MG63 (cell line): ENCODE measurements at regions not wholly inside any gene's neighbourhood (a gene's known extent, or its start where the extent isn't known, plus 50 kb on each side); places are given as distances from the start of the nearest gene placed in this dataset.

Experiments
- DNase-seq: peaks from one replicate; pipeline ENCODE4 v3.0.0-alpha.2; 2020
- H3K27me3 ChIP-seq: fragments of 250-450 bp; sonication (Bioruptor Pico); 2 replicates; pipeline ENCODE4 v1.5.1; 2020; ENCODE audit warnings: mild to moderate bottlenecking, moderate library complexity
- H3K36me3 ChIP-seq: fragments of 250-450 bp; sonication (Bioruptor Pico); 2 replicates; pipeline ENCODE4 v1.5.1; 2020; ENCODE audit warnings: mild to moderate bottlenecking, moderate library complexity
- H3K4me3 ChIP-seq: fragments of 250-450 bp; sonication (Bioruptor Pico); 2 replicates; pipeline ENCODE4 v1.5.1; 2020; ENCODE audit warnings: mild to moderate bottlenecking, moderate library complexity
- H3K9me3 ChIP-seq: fragments of 250-450 bp; sonication (Bioruptor Pico); 2 replicates; pipeline ENCODE4 v1.5.1; 2020; ENCODE audit warnings: mild to moderate bottlenecking, moderate library complexity

- no peaks in the 10 kb centered on the region for H3K9me3 ChIP-seq
- H3K27me3 ChIP-seq, result no peaks in the 10 kb centered on the region
- H3K36me3 ChIP-seq, result no peaks in the 10 kb centered on the region
- DNase-seq, result no peak
- no peak overlapping the region for H3K4me3 ChIP-seq
Observed at GRCh38 chr15:38683382-38684242, 119.0 kb upstream of the RASGRP1 start.

DNA sequence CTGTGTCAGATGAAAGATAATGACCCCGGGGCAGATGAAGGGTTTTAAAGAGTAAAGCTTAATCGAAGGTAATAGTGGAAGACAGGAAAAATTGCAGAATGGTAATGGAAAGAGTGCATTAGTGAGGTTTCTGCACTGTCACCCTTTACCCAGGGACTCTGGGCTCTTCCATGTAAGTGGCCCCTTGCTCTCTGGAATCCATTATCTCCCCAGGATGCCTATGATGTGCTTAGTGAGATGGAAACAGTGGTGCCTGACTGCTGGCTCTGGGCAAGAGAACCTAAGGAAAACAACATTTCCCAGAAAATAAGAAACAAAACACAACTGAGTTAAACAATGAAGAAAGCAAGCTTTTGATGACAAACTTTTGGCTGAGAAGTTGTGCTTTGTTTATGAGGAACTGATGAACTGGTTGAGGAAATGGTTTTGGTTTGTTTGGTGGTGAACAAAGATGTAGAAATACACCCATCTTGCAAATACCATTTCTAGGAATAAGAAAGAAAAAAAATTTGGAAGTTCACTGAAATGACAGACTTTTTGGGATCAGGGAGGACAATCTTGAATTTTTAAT is 119.9 kb upstream of the RASGRP1 start:
- H3K27me3 ChIP-seq, result no peaks in the 10 kb centered on the region
- H3K4me3 ChIP-seq, result no peak overlapping the region
- DNase-seq, result no peak
- H3K36me3 ChIP-seq, result no peaks in the 10 kb centered on the region
- no peaks in the 10 kb centered on the region for H3K9me3 ChIP-seq

GRCh38 chr15:38685686-38686339 is 121.2 kb upstream of the RASGRP1 start:
- Histone ChIP-seq H3K9me3 (no peaks in the 10 kb centered on the region), H3K36me3 (no peaks in the 10 kb centered on the region), H3K27me3 (no peaks in the 10 kb centered on the region), H3K4me3 (no peak overlapping the region)
- no peak for DNase-seq

DNA sequence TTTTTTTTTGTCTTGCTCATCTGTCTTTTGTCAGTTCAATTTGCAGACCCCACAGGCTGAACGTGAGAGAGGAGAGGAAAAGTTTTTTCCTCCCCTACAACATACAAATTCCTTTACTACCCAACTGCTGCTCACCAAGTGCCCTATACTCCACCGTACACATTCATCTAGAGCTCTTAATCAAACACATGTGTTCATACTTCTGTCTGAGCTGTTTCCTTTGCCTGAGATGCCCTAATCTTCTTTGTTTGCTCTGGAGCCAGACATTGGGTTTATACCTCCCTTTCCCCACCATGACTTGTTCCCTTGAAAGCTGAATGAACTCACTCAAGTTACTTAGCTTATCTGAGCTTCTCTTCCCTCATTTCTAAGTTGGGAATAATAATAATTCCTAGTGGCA is 122.7 kb upstream of the RASGRP1 start:
- no peak for DNase-seq
- H3K4me3 ChIP-seq, result no peak overlapping the region

DNA sequence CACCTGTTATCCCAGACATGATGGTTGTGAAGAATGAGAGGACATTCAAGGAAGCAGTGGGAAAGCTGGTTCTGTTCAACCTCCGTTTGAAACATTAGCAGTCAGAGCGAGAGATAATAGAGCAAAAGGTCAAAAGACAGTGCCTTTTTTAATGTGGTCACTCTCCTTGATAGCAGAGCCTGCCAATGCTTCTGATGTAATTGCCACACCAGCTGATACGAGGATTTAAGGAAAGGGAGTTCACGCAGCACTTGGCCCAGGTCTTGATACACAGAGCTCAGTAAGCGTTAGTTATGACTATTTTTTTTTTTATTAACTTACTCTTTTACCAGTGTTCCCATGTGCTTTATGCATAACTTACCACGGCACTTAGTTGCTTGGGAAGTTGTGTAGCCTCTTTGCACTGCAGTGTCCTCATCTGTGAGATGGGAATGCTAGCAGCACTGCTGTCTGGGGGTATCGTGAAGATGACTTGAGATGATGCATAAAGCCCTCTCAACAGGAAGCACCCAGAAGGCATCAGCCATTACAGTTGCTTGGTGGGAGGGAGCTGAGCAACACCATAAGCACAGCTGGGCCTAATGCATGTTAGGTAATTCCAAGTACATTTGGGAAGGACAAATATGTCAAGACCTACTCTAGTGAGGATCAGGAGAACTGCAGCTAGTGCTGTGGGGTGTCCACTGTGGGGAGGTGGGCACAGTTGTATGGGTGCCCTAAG is 123.3 kb upstream of the RASGRP1 start:
- no peak for DNase-seq
- no peaks in the 10 kb centered on the region for H3K27me3 ChIP-seq

More for the DNA sequence above, 122.7 kb upstream of the RASGRP1 start:
- no peaks in the 10 kb centered on the region for H3K9me3 ChIP-seq
- H3K36me3 ChIP-seq, result no peaks in the 10 kb centered on the region
- H3K27me3 ChIP-seq, result no peaks in the 10 kb centered on the region

DNA sequence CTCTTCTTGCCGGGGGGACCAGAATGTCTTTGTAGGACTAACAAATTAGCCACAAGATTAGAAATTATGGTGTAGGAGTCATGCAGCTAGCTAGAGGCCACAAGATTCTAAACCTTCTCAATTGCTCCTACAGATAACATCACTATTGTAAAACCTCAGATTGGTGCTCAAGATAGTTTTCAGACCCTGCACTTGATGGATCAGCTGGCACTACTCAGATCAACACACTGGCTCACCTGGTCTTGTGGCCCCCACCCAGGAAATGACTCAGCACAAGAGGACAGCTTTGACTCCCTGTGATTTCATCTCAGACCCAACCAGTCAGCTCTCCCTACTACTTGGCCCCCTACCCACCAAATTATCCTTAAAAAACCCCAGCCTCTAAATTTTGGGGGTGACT is 124.1 kb upstream of the RASGRP1 start:
- DNase-seq, result peak; percentile 4
- Histone ChIP-seq H3K9me3 (no peaks in the 10 kb centered on the region), H3K4me3 (no peak overlapping the region), H3K27me3 (no peaks in the 10 kb centered on the region), H3K36me3 (no peaks in the 10 kb centered on the region)

More for the DNA sequence above, 123.3 kb upstream of the RASGRP1 start:
- no peaks in the 10 kb centered on the region for H3K36me3 ChIP-seq
- no peak overlapping the region for H3K4me3 ChIP-seq
- no peaks in the 10 kb centered on the region for H3K9me3 ChIP-seq

DNA sequence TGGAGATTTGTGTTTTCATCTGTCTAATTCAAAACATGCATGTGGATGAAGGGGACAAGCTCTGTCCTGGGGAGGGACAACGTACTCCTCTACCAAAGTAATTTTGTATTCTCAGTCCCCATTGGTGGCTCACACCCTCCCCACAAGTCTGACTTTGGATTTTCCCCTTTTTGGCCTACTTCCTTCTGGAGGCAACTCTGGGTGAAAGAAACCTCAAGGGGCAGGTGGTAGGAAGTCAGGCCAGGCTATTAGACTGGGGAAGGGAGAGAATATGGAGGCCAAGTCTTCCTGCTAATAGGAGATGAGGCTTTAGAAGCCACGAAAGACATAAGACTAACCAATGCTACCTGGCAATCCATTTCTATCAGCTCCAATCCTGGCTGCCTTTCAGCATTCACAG is 124.9 kb upstream of the RASGRP1 start:
- Histone ChIP-seq H3K36me3 (no peaks in the 10 kb centered on the region), H3K27me3 (no peaks in the 10 kb centered on the region), H3K4me3 (no peak overlapping the region), H3K9me3 (no peaks in the 10 kb centered on the region)
- DNase-seq, result no peak

GRCh38 chr15:38690216-38690615 is 125.6 kb upstream of the RASGRP1 start:
- no peak overlapping the region for H3K4me3 ChIP-seq
- no peaks in the 10 kb centered on the region for H3K9me3 ChIP-seq
- no peaks in the 10 kb centered on the region for H3K36me3 ChIP-seq
- no peak for DNase-seq
- no peaks in the 10 kb centered on the region for H3K27me3 ChIP-seq

- Histone ChIP-seq H3K4me3 (no peak overlapping the region), H3K36me3 (no peaks in the 10 kb centered on the region), H3K27me3 (no peaks in the 10 kb centered on the region), H3K9me3 (no peaks in the 10 kb centered on the region)
- DNase-seq, result peak; percentile 18
Observed at GRCh38 chr15:38690719-38691332, 126.2 kb upstream of the RASGRP1 start.

DNA sequence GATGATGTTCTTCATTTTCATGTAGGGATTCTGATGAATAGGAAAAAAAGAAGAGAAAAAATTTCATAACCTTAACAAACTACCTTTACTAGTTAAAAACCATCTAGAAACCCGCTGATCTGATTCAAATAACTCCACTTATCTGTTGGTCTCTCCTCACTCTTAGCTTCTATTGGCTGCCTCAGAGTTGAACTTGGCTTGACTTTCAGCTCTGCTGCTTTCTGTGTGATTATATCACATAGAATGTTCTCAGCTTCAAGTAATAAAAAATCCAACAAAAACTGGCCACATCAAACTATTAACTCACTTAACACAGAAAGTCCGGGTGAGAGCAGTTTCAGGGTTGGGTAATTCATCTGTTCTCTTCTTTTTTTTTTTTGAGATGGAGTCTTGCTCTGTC is 126.8 kb upstream of the RASGRP1 start:
- no peaks in the 10 kb centered on the region for H3K36me3 ChIP-seq

GRCh38 chr15:38691965-38692788 is 127.6 kb upstream of the RASGRP1 start:
- Histone ChIP-seq H3K4me3 (no peak overlapping the region), H3K27me3 (no peaks in the 10 kb centered on the region), H3K9me3 (no peaks in the 10 kb centered on the region), H3K36me3 (no peaks in the 10 kb centered on the region)
- no peak for DNase-seq

More for the DNA sequence above, 126.8 kb upstream of the RASGRP1 start:
- no peaks in the 10 kb centered on the region for H3K9me3 ChIP-seq
- no peak overlapping the region for H3K4me3 ChIP-seq
- no peak for DNase-seq
- H3K27me3 ChIP-seq, result no peaks in the 10 kb centered on the region

DNA sequence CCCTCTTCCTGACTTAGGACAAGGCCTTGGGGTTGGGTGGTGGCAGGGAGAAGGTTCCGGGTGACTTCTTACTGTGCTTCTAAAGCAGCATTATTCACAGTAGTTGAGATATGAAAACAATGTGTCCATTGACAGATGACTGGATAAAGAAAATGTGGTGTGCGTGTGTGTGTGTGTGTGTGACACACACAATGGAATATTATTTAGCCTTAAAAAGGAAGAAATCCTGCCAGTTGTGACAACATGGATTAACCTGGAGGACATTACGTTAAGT is 128.1 kb upstream of the RASGRP1 start:
- H3K36me3 ChIP-seq, result no peaks in the 10 kb centered on the region
- no peak overlapping the region for H3K4me3 ChIP-seq
- no peaks in the 10 kb centered on the region for H3K27me3 ChIP-seq
- no peak for DNase-seq
- H3K9me3 ChIP-seq, result no peaks in the 10 kb centered on the region

GRCh38 chr15:38695249-38696108 is 130.9 kb upstream of the RASGRP1 start:
- Histone ChIP-seq H3K9me3 (no peaks in the 10 kb centered on the region), H3K27me3 (no peaks in the 10 kb centered on the region), H3K36me3 (no peaks in the 10 kb centered on the region), H3K4me3 (no peak overlapping the region)
- no peak for DNase-seq

- no peaks in the 10 kb centered on the region for H3K27me3 ChIP-seq
- no peak overlapping the region for H3K4me3 ChIP-seq
- DNase-seq, result no peak
- no peaks in the 10 kb centered on the region for H3K9me3 ChIP-seq
- H3K36me3 ChIP-seq, result no peaks in the 10 kb centered on the region
Observed at GRCh38 chr15:38696109-38696727, 131.6 kb upstream of the RASGRP1 start.
